ENCODE measurements at regions not wholly inside any gene's neighbourhood (a gene's known extent, or its start where the extent isn't known, plus 50 kb on each side); places are given as distances from the start of the nearest gene placed in this dataset.

DNA sequence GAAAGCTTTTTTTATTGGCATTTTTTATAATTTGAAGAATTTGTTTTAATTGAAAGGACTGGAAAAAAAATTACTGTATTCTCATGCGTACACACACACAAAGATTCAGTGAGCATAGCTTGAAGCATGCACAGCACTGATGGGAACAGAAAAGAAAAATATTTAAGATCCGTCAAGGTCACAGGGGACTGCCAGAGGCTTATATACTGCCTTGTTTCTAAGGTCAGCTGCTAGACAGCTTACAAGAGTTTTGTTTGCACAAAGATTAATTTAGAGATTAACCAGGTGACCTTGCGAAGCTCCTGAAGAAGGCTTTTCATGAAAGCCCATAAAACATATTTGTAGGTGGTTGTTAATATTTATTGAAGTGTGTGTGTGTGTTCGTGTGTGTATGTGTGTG, 396.3 kb downstream of the TRIB2 start:
- DNase-seq, result no peak
- Histone ChIP-seq H3K9me3 (replicated peaks; ENCODE audit: insufficient read depth, low read length) (no peaks in the 10 kb centered on the region), H3K27ac (ENCODE audit: low read length) (no peak overlapping the region), H3K9me2 (replicated peaks; ENCODE audit: insufficient read depth, low read length) (no peaks in the 10 kb centered on the region), H3K27me3 (replicated peaks; ENCODE audit: insufficient read depth, low read length) (no peaks in the 10 kb centered on the region), H3K36me3 (replicated peaks; ENCODE audit: insufficient read depth, low read length) (no peaks in the 10 kb centered on the region), H3K79me2 (ENCODE audit: low read length) (no peaks in the 10 kb centered on the region), H3F3A (ENCODE audit: insufficient read depth, low read length) (0 out of 2 replicates have a peak, but pooled peaks cover 4% of the 10 kb centered on the region), H3K4me2 (ENCODE audit: low read depth, low read length) (no peak overlapping the region), H4K20me1 (ENCODE audit: insufficient read depth, low read length) (no peaks in the 10 kb centered on the region), H3K4me1 (ENCODE audit: low read length) (peaks cover 11% of the 10 kb centered on the region), H2AFZ (ENCODE audit: low read length) (no peak overlapping the region), H3K4me3 (ENCODE audit: low read length) (no peak overlapping the region), H3K9ac (ENCODE audit: low read length) (no peak overlapping the region)
- TF ChIP-seq EZH2 (optimal IDR thresholded peaks at IDR 0.05; ENCODE audit: low read depth, low read length), result no peak
- TF ChIP-seq, protein P1, sequence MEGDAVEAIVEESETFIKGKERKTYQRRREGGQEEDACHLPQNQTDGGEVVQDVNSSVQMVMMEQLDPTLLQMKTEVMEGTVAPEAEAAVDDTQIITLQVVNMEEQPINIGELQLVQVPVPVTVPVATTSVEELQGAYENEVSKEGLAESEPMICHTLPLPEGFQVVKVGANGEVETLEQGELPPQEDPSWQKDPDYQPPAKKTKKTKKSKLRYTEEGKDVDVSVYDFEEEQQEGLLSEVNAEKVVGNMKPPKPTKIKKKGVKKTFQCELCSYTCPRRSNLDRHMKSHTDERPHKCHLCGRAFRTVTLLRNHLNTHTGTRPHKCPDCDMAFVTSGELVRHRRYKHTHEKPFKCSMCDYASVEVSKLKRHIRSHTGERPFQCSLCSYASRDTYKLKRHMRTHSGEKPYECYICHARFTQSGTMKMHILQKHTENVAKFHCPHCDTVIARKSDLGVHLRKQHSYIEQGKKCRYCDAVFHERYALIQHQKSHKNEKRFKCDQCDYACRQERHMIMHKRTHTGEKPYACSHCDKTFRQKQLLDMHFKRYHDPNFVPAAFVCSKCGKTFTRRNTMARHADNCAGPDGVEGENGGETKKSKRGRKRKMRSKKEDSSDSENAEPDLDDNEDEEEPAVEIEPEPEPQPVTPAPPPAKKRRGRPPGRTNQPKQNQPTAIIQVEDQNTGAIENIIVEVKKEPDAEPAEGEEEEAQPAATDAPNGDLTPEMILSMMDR (IDR thresholded peaks at IDR 0.05; ENCODE audit: low read length), result no peak
- no peak for TF ChIP-seq EZH2phosphoT487 (IDR thresholded peaks at IDR 0.05; ENCODE audit: low read length)

DNA sequence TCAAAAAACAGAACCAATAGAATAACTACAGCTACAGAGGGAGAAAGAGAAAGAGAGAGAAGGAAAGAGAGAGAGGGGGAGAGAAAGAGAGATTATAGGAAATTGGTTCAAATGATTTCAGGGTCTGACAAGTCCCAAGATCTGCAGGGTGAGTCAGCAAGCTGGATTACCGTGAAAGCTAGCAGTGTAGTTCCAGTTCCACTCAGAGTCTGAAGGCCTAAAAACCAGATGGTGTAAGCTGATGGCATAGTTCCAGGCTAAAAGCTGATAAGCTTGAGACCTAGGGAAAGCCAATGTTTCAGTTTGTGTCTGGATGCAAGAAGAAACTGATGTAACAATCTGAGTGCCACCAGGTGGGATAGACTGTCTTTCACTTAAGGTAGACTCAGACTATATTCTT, 397.7 kb downstream of the TRIB2 start:
- no peaks in the 10 kb centered on the region for H3K9me3 ChIP-seq (replicated peaks; ENCODE audit: insufficient read depth, low read length)

DNA sequence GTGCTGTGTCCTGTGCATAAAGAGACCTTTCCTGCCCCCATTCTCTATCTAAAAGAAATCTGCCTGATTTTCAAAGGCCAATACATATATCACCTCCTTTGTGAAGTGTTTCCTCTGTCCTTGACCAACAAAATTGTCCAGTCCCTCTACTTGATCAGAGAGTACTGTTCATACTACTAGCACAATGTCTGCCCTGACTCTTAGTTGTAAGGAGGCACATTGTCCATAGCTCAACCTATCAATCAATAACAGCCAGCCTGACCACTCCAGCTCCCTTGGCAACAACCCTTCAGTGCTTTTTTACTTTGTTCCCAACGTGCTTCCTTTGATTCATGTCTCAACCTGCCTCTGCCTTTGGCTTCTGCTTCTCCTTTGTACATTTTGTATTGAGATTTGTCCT, 398.9 kb downstream of the TRIB2 start:
- no peaks in the 10 kb centered on the region for H3K36me3 ChIP-seq (replicated peaks; ENCODE audit: insufficient read depth, low read length)
- H3K9ac ChIP-seq (ENCODE audit: low read length), result no peak overlapping the region
- H3K4me1 ChIP-seq (ENCODE audit: low read length), result no peaks in the 10 kb centered on the region
- TF ChIP-seq EZH2phosphoT487 (IDR thresholded peaks at IDR 0.05; ENCODE audit: low read length), result no peak
- TF ChIP-seq EZH2 (optimal IDR thresholded peaks at IDR 0.05; ENCODE audit: low read depth, low read length), result no peak
- TF ChIP-seq, protein P1 (IDR thresholded peaks at IDR 0.05; ENCODE audit: low read length), result no peak
- no peak overlapping the region for H3K27ac ChIP-seq (ENCODE audit: low read length)
- no peaks in the 10 kb centered on the region for H3K27me3 ChIP-seq (replicated peaks; ENCODE audit: insufficient read depth, low read length)
- no peak for DNase-seq
- no peak overlapping the region for H3K4me2 ChIP-seq (ENCODE audit: low read depth, low read length)
- no peaks in the 10 kb centered on the region for H3K79me2 ChIP-seq (ENCODE audit: low read length)
- H3K9me3 ChIP-seq (replicated peaks; ENCODE audit: insufficient read depth, low read length), result no peaks in the 10 kb centered on the region
- H2AFZ ChIP-seq (ENCODE audit: low read length), result no peak overlapping the region
- no peaks in the 10 kb centered on the region for H3K9me2 ChIP-seq (replicated peaks; ENCODE audit: insufficient read depth, low read length)
- H3F3A ChIP-seq (ENCODE audit: insufficient read depth, low read length), result no peaks in the 10 kb centered on the region
- no peak overlapping the region for H3K4me3 ChIP-seq (ENCODE audit: low read length)
- no peaks in the 10 kb centered on the region for H4K20me1 ChIP-seq (ENCODE audit: insufficient read depth, low read length)

More for the DNA sequence above, 397.7 kb downstream of the TRIB2 start:
- Histone ChIP-seq H3K36me3 (replicated peaks; ENCODE audit: insufficient read depth, low read length) (no peaks in the 10 kb centered on the region), H3K79me2 (ENCODE audit: low read length) (no peaks in the 10 kb centered on the region), H3K4me1 (ENCODE audit: low read length) (peaks cover 10% of the 10 kb centered on the region), H3K9ac (ENCODE audit: low read length) (no peak overlapping the region), H2AFZ (ENCODE audit: low read length) (no peak overlapping the region), H3K27me3 (replicated peaks; ENCODE audit: insufficient read depth, low read length) (no peaks in the 10 kb centered on the region), H3K4me3 (ENCODE audit: low read length) (no peak overlapping the region), H4K20me1 (ENCODE audit: insufficient read depth, low read length) (no peaks in the 10 kb centered on the region), H3K9me2 (replicated peaks; ENCODE audit: insufficient read depth, low read length) (no peaks in the 10 kb centered on the region), H3K27ac (ENCODE audit: low read length) (no peak overlapping the region), H3F3A (ENCODE audit: insufficient read depth, low read length) (0 out of 2 replicates have a peak, but pooled peaks cover 4% of the 10 kb centered on the region), H3K4me2 (ENCODE audit: low read depth, low read length) (no peak overlapping the region)
- DNase-seq, result no peak
- TF ChIP-seq EZH2phosphoT487 (IDR thresholded peaks at IDR 0.05; ENCODE audit: low read length) (no peak), EZH2 (optimal IDR thresholded peaks at IDR 0.05; ENCODE audit: low read depth, low read length) (no peak)
- TF ChIP-seq, protein P1 (IDR thresholded peaks at IDR 0.05; ENCODE audit: low read length), result no peak
